HUES64 (cell line): ENCODE measurements at regions not wholly inside any gene's neighbourhood (a gene's known extent, or its start where the extent isn't known, plus 50 kb on each side); places are given as distances from the start of the nearest gene placed in this dataset.

Experiments used
- H3K27ac ChIP-seq: 2 replicates; pipeline ENCODE4 v1.7.0; 2013; ENCODE audit warnings: low read depth, low read length, inconsistent platforms
- H3K27me3 ChIP-seq: 2 replicates; pipeline ENCODE4 v1.6.1; 2013; ENCODE audit warnings: mild to moderate bottlenecking, low read length; ENCODE audit not compliant: insufficient read depth
- H3K36me3 ChIP-seq: 2 replicates; pipeline ENCODE4 v1.6.1; 2013; ENCODE audit warnings: mild to moderate bottlenecking, low read length; ENCODE audit not compliant: insufficient read depth
- H3K4me1 ChIP-seq: 2 replicates; pipeline ENCODE4 v1.6.1; 2013; ENCODE audit warnings: mild to moderate bottlenecking, low read length, moderate library complexity; ENCODE audit not compliant: insufficient read depth
- H3K4me3 ChIP-seq: 2 replicates; pipeline ENCODE4 v1.5.1; 2013; ENCODE audit warnings: mild to moderate bottlenecking, low read length, moderate library complexity
- H3K9ac ChIP-seq: 2 replicates; pipeline ENCODE4 v1.6.1; 2013; ENCODE audit warnings: mild to moderate bottlenecking, low read depth, low read length
- H3K9me3 ChIP-seq: 2 replicates; pipeline ENCODE4 v1.6.1; 2013; ENCODE audit warnings: low read depth, low read length; ENCODE audit not compliant: insufficient read depth
- WGBS: fragments of 150-250, 120-280 bp; methylation state at CpG from one replicate; pipeline ENCODE4 v1.1.7; 2013; ENCODE audit warnings: missing lambda C conversion rate; 5-methylcytosine and 5-hydroxymethylcytosine counted together

GRCh38 chrX:2583194-2584162 is 82.7 kb upstream of the DHRSX start:
- no peaks in the 10 kb centered on the region for H3K36me3 ChIP-seq
- 0 out of 2 replicates have a peak overlapping the region, but pooled peaks have one; percentile 37 for H3K9ac ChIP-seq
- H3K27ac ChIP-seq, result no peak overlapping the region
- 2% methylated on average over 74 of the region's 74 CpGs for WGBS
- H3K4me3 ChIP-seq, result peak overlapping the region; percentile 52
- H3K9me3 ChIP-seq, result no peaks in the 10 kb centered on the region
- H3K4me1 ChIP-seq, result peaks cover 18% of the 10 kb centered on the region
- H3K27me3 ChIP-seq, result peaks cover 49% of the 10 kb centered on the region

- Histone ChIP-seq H3K4me1 (peaks cover 25% of the 10 kb centered on the region), H3K9me3 (no peaks in the 10 kb centered on the region), H3K27me3 (peaks cover 49% of the 10 kb centered on the region), H3K4me3 (peak overlapping the region; percentile 52; the same call in 1 of the 2 replicates), H3K9ac (no peak overlapping the region), H3K36me3 (no peaks in the 10 kb centered on the region), H3K27ac (no peak overlapping the region)
- 53% methylated on average over 8 of the region's 8 CpGs for WGBS
These were observed 81.9 kb upstream of the DHRSX start for GRCh38 chrX:2582667-2583066.

- no peaks in the 10 kb centered on the region for H3K9me3 ChIP-seq
- 93% methylated on average over 4 of the region's 4 CpGs for WGBS
- no peak overlapping the region for H3K4me3 ChIP-seq
- H3K9ac ChIP-seq, result no peak overlapping the region
- peaks cover 47% of the 10 kb centered on the region for H3K27me3 ChIP-seq
- H3K27ac ChIP-seq, result no peak overlapping the region
- no peaks in the 10 kb centered on the region for H3K36me3 ChIP-seq
- H3K4me1 ChIP-seq, result peaks cover 25% of the 10 kb centered on the region
These were observed 80.5 kb upstream of the DHRSX start for GRCh38 chrX:2581296-2581695.

- no peaks in the 10 kb centered on the region for H3K36me3 ChIP-seq
- H3K9ac ChIP-seq, result no peak overlapping the region
- H3K27ac ChIP-seq, result no peak overlapping the region
- H3K27me3 ChIP-seq, result peaks cover 28% of the 10 kb centered on the region
- H3K4me3 ChIP-seq, result no peak overlapping the region
- no peaks in the 10 kb centered on the region for H3K9me3 ChIP-seq
- H3K4me1 ChIP-seq, result peaks cover 11% of the 10 kb centered on the region
- 90% methylated on average over 11 of the region's 12 CpGs for WGBS
These were observed 78.1 kb upstream of the DHRSX start for GRCh38 chrX:2578864-2579263.

GRCh38 chrX:2577844-2578466 is 77.2 kb upstream of the DHRSX start:
- H3K4me1 ChIP-seq, result peaks cover 11% of the 10 kb centered on the region
- no peak overlapping the region for H3K4me3 ChIP-seq
- peaks cover 19% of the 10 kb centered on the region for H3K27me3 ChIP-seq
- WGBS, result 68% methylated on average over 15 of the region's 15 CpGs
- no peak overlapping the region for H3K27ac ChIP-seq
- H3K9ac ChIP-seq, result no peak overlapping the region
- H3K9me3 ChIP-seq, result no peaks in the 10 kb centered on the region
- no peaks in the 10 kb centered on the region for H3K36me3 ChIP-seq

- Histone ChIP-seq H3K36me3 (no peaks in the 10 kb centered on the region), H3K27me3 (peaks cover 7% of the 10 kb centered on the region), H3K27ac (no peak overlapping the region), H3K4me3 (no peak overlapping the region), H3K9me3 (no peaks in the 10 kb centered on the region), H3K4me1 (peaks cover 13% of the 10 kb centered on the region), H3K9ac (no peak overlapping the region)
- WGBS, result 90% methylated on average over 8 of the region's 8 CpGs
These were observed 76.0 kb upstream of the DHRSX start for GRCh38 chrX:2576793-2577192.

GRCh38 chrX:2574271-2574670 is 73.5 kb upstream of the DHRSX start:
- Histone ChIP-seq H3K27ac (no peak overlapping the region), H3K36me3 (0 out of 2 replicates have a peak, but pooled peaks cover 2% of the 10 kb centered on the region), H3K27me3 (no peaks in the 10 kb centered on the region), H3K4me3 (no peak overlapping the region), H3K9ac (no peak overlapping the region), H3K4me1 (peaks cover 13% of the 10 kb centered on the region), H3K9me3 (peaks cover 5% of the 10 kb centered on the region)
- 92% methylated on average over 6 of the region's 6 CpGs for WGBS

GRCh38 chrX:2572740-2573139 is 72.0 kb upstream of the DHRSX start:
- 0 out of 2 replicates have a peak, but pooled peaks cover 2% of the 10 kb centered on the region for H3K36me3 ChIP-seq
- no peaks in the 10 kb centered on the region for H3K27me3 ChIP-seq
- H3K4me3 ChIP-seq, result no peak overlapping the region
- peaks cover 5% of the 10 kb centered on the region for H3K9me3 ChIP-seq
- WGBS, result 71% methylated on average over 7 of the region's 7 CpGs
- H3K27ac ChIP-seq, result no peak overlapping the region
- H3K4me1 ChIP-seq, result peaks cover 5% of the 10 kb centered on the region; the same call in 1 of the 2 replicates
- no peak overlapping the region for H3K9ac ChIP-seq

GRCh38 chrX:2568125-2568524 is 67.3 kb upstream of the DHRSX start:
- H3K36me3 ChIP-seq, result 0 out of 2 replicates have a peak, but pooled peaks cover 2% of the 10 kb centered on the region
- peaks cover 5% of the 10 kb centered on the region for H3K9me3 ChIP-seq
- no peaks in the 10 kb centered on the region for H3K27me3 ChIP-seq
- WGBS, result 97% methylated on average over 5 of the region's 6 CpGs
- H3K9ac ChIP-seq, result no peak overlapping the region
- peaks cover 12% of the 10 kb centered on the region for H3K4me1 ChIP-seq
- no peak overlapping the region for H3K27ac ChIP-seq
- no peak overlapping the region for H3K4me3 ChIP-seq

- no peaks in the 10 kb centered on the region for H3K27me3 ChIP-seq
- H3K9ac ChIP-seq, result no peak overlapping the region
- H3K27ac ChIP-seq, result no peak overlapping the region
- H3K4me3 ChIP-seq, result no peak overlapping the region
- 65% methylated on average over 8 of the region's 8 CpGs for WGBS
- H3K36me3 ChIP-seq, result 0 out of 2 replicates have a peak, but pooled peaks cover 2% of the 10 kb centered on the region
- peaks cover 8% of the 10 kb centered on the region; the same call in 1 of the 2 replicates for H3K4me1 ChIP-seq
- H3K9me3 ChIP-seq, result peaks cover 5% of the 10 kb centered on the region
These were observed 65.3 kb upstream of the DHRSX start for GRCh38 chrX:2566055-2566454.

GRCh38 chrX:2561456-2561855 is 60.7 kb upstream of the DHRSX start:
- no peak overlapping the region for H3K4me3 ChIP-seq
- 92% methylated on average over 7 of the region's 7 CpGs for WGBS
- H3K9ac ChIP-seq, result no peak overlapping the region
- H3K27ac ChIP-seq, result no peak overlapping the region
- H3K27me3 ChIP-seq, result no peaks in the 10 kb centered on the region
- peaks cover 8% of the 10 kb centered on the region; the same call in 1 of the 2 replicates for H3K4me1 ChIP-seq
- H3K9me3 ChIP-seq, result no peaks in the 10 kb centered on the region
- H3K36me3 ChIP-seq, result no peaks in the 10 kb centered on the region
